ENCODE measurements at regions not wholly inside any gene's neighbourhood (a gene's known extent, or its start where the extent isn't known, plus 50 kb on each side); places are given as distances from the start of the nearest gene placed in this dataset.

- TF ChIP-seq, protein P1, sequence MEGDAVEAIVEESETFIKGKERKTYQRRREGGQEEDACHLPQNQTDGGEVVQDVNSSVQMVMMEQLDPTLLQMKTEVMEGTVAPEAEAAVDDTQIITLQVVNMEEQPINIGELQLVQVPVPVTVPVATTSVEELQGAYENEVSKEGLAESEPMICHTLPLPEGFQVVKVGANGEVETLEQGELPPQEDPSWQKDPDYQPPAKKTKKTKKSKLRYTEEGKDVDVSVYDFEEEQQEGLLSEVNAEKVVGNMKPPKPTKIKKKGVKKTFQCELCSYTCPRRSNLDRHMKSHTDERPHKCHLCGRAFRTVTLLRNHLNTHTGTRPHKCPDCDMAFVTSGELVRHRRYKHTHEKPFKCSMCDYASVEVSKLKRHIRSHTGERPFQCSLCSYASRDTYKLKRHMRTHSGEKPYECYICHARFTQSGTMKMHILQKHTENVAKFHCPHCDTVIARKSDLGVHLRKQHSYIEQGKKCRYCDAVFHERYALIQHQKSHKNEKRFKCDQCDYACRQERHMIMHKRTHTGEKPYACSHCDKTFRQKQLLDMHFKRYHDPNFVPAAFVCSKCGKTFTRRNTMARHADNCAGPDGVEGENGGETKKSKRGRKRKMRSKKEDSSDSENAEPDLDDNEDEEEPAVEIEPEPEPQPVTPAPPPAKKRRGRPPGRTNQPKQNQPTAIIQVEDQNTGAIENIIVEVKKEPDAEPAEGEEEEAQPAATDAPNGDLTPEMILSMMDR (IDR thresholded peaks at IDR 0.05): peak in 1 of 3 experiments; percentile 56
- TF ChIP-seq POLR2A (IDR thresholded peaks at IDR 0.05) (no peak), POLR2AphosphoS5 (IDR thresholded peaks at IDR 0.05; ENCODE audit: insufficient read depth in 1 of 2, low read depth in 1 of 2) (no peak)
- H3K36me3 ChIP-seq: no peaks in the 10 kb centered on the region
- peaks cover 32% of the 10 kb centered on the region for H3K4me1 ChIP-seq
- no peak for DNase-seq (ENCODE audit: extremely low spot score in 2 of 2)
- no peak overlapping the region for H3K4me3 ChIP-seq
- intact Hi-C loops (cut with DNase I): no loop called here
- no peaks in the 10 kb centered on the region for H3K27me3 ChIP-seq
- H3K27ac ChIP-seq: peak overlapping the region; percentile 66
- H3K9me3 ChIP-seq: no peaks in the 10 kb centered on the region
Measured at GRCh38 chr2:39513641-39514094, 76.6 kb upstream of the MAP4K3 start.

DNA sequence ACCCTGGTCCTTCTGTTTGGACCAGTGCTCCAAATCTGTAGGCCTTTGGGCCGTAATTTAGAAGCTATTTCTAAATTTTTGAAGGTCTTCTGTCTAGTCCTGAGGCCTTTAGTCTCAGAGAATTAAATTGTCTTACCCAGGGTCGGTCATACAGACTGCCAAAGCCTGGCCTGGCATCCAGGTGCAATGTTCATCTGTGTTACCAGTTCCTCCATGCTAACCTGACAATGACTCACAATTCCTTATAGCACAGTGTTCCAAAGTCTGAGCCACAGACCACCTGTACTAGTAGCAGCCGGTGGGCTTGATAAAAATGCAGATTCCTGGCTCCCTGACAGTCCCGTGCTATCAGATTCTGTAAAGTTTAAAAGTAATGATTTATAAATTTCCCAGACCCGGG is 77.7 kb upstream of the MAP4K3 start:
- Histone ChIP-seq H3K36me3 (no peaks in the 10 kb centered on the region), H3K4me3 (no peak overlapping the region), H3K4me1 (peaks cover 32% of the 10 kb centered on the region), H3K27ac (no peak overlapping the region), H3K27me3 (no peaks in the 10 kb centered on the region), H3K9me3 (no peaks in the 10 kb centered on the region)
- no peak for DNase-seq (ENCODE audit: extremely low spot score in 2 of 2)
- intact Hi-C loops (cut with DNase I): no loop called here
- TF ChIP-seq, protein P1 (IDR thresholded peaks at IDR 0.05): no peak
- TF ChIP-seq POLR2AphosphoS5 (IDR thresholded peaks at IDR 0.05; ENCODE audit: insufficient read depth in 1 of 2, low read depth in 1 of 2) (no peak), POLR2A (IDR thresholded peaks at IDR 0.05) (no peak)

GRCh38 chr2:39515273-39515896 is 78.3 kb upstream of the MAP4K3 start:
- TF ChIP-seq POLR2AphosphoS5 (IDR thresholded peaks at IDR 0.05; ENCODE audit: insufficient read depth in 1 of 2, low read depth in 1 of 2): no peak
- TF ChIP-seq, protein P1 (IDR thresholded peaks at IDR 0.05): no peak
- no peaks in the 10 kb centered on the region for H3K36me3 ChIP-seq
- intact Hi-C loops (cut with DNase I): no loop called here
- H3K27me3 ChIP-seq: no peaks in the 10 kb centered on the region
- peaks cover 32% of the 10 kb centered on the region for H3K4me1 ChIP-seq
- no peak overlapping the region for H3K4me3 ChIP-seq
- no peak for DNase-seq (ENCODE audit: extremely low spot score in 2 of 2)
- no peak overlapping the region for H3K27ac ChIP-seq
- H3K9me3 ChIP-seq: no peaks in the 10 kb centered on the region

DNA sequence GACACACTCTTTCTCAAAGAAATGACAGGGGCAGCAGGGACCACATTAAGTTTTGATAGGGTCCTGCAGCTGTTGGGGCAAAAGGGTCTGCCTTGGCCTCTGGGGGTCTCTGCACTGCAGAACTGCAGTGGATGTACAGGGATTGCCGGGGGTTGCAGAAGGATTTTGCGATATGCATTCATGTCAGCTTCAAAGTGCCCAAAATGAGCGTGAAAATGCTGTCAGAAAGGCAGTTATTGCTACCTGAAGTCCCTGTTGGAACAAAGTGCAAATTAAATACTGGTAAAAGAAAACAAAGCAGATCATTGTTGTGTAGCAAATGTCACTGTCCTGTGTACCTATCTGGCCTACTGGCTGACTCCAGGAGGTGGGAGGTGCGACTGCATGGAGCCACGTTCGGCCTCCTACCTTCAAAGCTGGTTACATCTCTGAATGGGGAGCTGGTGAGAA is 78.8 kb upstream of the MAP4K3 start:
- Histone ChIP-seq H3K36me3 (no peaks in the 10 kb centered on the region), H3K9me3 (no peaks in the 10 kb centered on the region), H3K4me1 (peaks cover 32% of the 10 kb centered on the region), H3K27ac (no peak overlapping the region), H3K27me3 (no peaks in the 10 kb centered on the region), H3K4me3 (no peak overlapping the region)
- intact Hi-C loops (cut with DNase I): no loop called here
- DNase-seq (ENCODE audit: extremely low spot score in 2 of 2): no peak
- TF ChIP-seq POLR2A (IDR thresholded peaks at IDR 0.05) (no peak), POLR2AphosphoS5 (IDR thresholded peaks at IDR 0.05; ENCODE audit: insufficient read depth in 1 of 2, low read depth in 1 of 2) (no peak)
- TF ChIP-seq, protein P1 (IDR thresholded peaks at IDR 0.05): no peak

DNA sequence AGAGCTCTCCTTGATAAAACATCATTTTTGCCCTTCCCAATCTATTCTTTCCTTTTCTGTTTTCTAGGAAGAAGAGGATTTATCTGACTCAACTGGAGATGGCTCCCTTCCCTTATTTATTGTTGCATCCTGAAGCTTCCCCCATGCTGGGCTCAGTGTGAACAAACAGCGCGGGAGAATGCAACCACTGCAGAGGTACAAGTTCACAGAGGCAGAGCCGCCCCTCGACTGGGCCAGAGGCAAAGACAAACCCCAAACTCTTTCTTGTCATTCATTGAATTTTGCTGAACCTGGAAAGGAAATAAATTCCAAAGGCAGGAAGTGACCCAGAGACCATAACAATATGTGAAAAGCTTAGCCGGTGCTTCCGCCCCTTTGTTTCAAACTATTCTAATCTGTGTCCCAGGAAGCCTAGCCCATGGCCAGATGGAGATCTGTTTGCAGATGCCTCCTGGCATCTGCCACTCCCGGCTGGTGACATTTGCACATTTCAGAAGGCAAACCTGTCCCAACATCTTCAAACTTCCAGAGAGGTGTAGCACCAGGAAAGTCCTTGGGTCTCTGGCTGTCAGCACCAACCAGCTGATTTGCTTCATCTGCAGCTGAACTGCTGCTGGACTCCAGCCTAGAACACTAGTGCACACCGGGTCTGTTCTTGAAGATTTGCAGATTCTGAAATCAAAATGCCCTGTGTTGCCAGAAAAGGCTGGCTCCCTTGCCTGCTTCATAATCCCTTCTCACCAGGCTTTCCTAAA is 79.4 kb upstream of the MAP4K3 start:
- intact Hi-C loops (cut with DNase I): no loop called here
- Histone ChIP-seq H3K4me1 (peaks cover 26% of the 10 kb centered on the region), H3K9me3 (no peaks in the 10 kb centered on the region), H3K36me3 (no peaks in the 10 kb centered on the region), H3K27me3 (no peaks in the 10 kb centered on the region), H3K4me3 (no peak overlapping the region), H3K27ac (no peak overlapping the region)
- TF ChIP-seq, protein P1 (IDR thresholded peaks at IDR 0.05): no peak
- no peak for TF ChIP-seq POLR2AphosphoS5 (IDR thresholded peaks at IDR 0.05; ENCODE audit: insufficient read depth in 1 of 2, low read depth in 1 of 2)
- no peak for TF ChIP-seq POLR2A (IDR thresholded peaks at IDR 0.05)
- DNase-seq (ENCODE audit: extremely low spot score in 2 of 2): no peak
